Fibroblast of lung (primary cell): ENCODE measurements at regions not wholly inside any gene's neighbourhood (a gene's known extent, or its start where the extent isn't known, plus 50 kb on each side); places are given as distances from the start of the nearest gene placed in this dataset.
"Not testable (repeated sequence)": the region's sequence is repeated elsewhere in the genome, so short reads cannot be mapped to it uniquely, and the experiment has no call there.

ENCODE experiments used
- EZH2 ChIP-seq: IDR thresholded peaks from 2 replicates; pipeline ENCODE4 v1.5.1; 2012; ENCODE audit warnings: low read length, control low read depth, mild to moderate bottlenecking; ENCODE audit errors: missing control alignments
- TF ChIP-seq, protein P1 (sequence below), 2 donors: IDR thresholded peaks in 1 of 2; conservative IDR thresholded peaks in 1 of 2; 1 replicate in 1 of 2; 2 replicates in 1 of 2; pipeline ENCODE4 v1.5.1; 2011 to 2012; ENCODE audit warnings: low read length in 2 of 2, control low read depth in 1 of 2, inconsistent platforms in 1 of 2, low read depth in 1 of 2, mild to moderate bottlenecking in 1 of 2

GRCh38 chr2:176951218-176951617, 261.4 kb upstream of the HNRNPA3 start:
- TF ChIP-seq, protein P1, sequence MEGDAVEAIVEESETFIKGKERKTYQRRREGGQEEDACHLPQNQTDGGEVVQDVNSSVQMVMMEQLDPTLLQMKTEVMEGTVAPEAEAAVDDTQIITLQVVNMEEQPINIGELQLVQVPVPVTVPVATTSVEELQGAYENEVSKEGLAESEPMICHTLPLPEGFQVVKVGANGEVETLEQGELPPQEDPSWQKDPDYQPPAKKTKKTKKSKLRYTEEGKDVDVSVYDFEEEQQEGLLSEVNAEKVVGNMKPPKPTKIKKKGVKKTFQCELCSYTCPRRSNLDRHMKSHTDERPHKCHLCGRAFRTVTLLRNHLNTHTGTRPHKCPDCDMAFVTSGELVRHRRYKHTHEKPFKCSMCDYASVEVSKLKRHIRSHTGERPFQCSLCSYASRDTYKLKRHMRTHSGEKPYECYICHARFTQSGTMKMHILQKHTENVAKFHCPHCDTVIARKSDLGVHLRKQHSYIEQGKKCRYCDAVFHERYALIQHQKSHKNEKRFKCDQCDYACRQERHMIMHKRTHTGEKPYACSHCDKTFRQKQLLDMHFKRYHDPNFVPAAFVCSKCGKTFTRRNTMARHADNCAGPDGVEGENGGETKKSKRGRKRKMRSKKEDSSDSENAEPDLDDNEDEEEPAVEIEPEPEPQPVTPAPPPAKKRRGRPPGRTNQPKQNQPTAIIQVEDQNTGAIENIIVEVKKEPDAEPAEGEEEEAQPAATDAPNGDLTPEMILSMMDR (conservative IDR thresholded peaks at IDR 0.05 in 1 of 2, IDR thresholded peaks at IDR 0.05 in 1 of 2; ENCODE audit: low read depth in 1 of 2, low read length in 2 of 2) = not testable (repeated sequence)
- TF ChIP-seq EZH2 = not testable (repeated sequence)
